Prostate gland (tissue), 2 donors: ENCODE measurements at regions not wholly inside any gene's neighbourhood (a gene's known extent, or its start where the extent isn't known, plus 50 kb on each side); places are given as distances from the start of the nearest gene placed in this dataset.

Experiments
- DNase-seq: peaks from one replicate; pipeline ENCODE4 v3.0.0-alpha.2; 2019; ENCODE audit warnings: low spot score
- H3K27ac ChIP-seq, 2 donors: fragments of 200-600 bp; sonication (generic); 2 replicates each; pipeline ENCODE4 v1.5.1; 2017 to 2019
- H3K27me3 ChIP-seq: fragments of 200-600 bp; sonication (generic); replicated peaks from 2 replicates; pipeline ENCODE4 v1.5.1; 2019; ENCODE audit not compliant: insufficient read depth
- H3K36me3 ChIP-seq, 2 donors: fragments of 200-600 bp; sonication (generic); 1 replicate in 1 of 2; 2 replicates in 1 of 2; pipeline versions ENCODE4 v1.5.1 to v1.8.1; 2017 to 2019
- H3K4me1 ChIP-seq: fragments of 200-600 bp; sonication (generic); replicated peaks from 2 replicates; pipeline ENCODE4 v1.5.1; 2019
- H3K4me3 ChIP-seq, 2 donors: fragments of 200-600 bp; sonication (generic); 2 replicates each; pipeline ENCODE4 v1.5.1; 2017 to 2019
- H3K9me3 ChIP-seq: fragments of 200-600 bp; sonication (generic); 2 replicates; pipeline ENCODE4 v1.5.1; 2017
- POLR2A ChIP-seq: fragments of 450-650 bp; IDR thresholded peaks from one replicate; pipeline ENCODE4 v1.6.1; 2016; ENCODE audit warnings: antibody characterized with exemption, mild to moderate bottlenecking
- POLR2AphosphoS5 ChIP-seq: sonication (generic); formaldehyde crosslinking; IDR thresholded peaks from one replicate; pipeline ENCODE4 v1.6.1; 2017; ENCODE audit warnings: antibody characterized with exemption
- WGBS: methylation state at CpG from one replicate; pipeline ENCODE4 v1.1.5; 2018; 5-methylcytosine and 5-hydroxymethylcytosine counted together
- intact Hi-C: fragments of 100-400 bp; cut with DNase I; formaldehyde crosslinking; loops from one replicate; pipeline ENCODE4 v1.14.2; 2022
- TF ChIP-seq, protein P1 (sequence below), 4 experiments: fragments of 200-600 bp in 2 of 4; fragments of 450-650 bp in 2 of 4; sonication (generic) in 2 of 4; IDR thresholded peaks; 1 replicate in 3 of 4; 2 replicates in 1 of 4; pipeline ENCODE4 v1.5.1; 2016 to 2019; ENCODE audit warnings: antibody characterized with exemption in 4 of 4, mild to moderate bottlenecking in 2 of 4, moderate library complexity in 2 of 4

GRCh38 chr4:10765386-10765785, 80.8 kb upstream of the CLNK start:
- WGBS: 55% methylated on average over 3 of the region's 3 CpGs
- intact Hi-C loops: no loop called here
- no peak for DNase-seq
- no peak overlapping the region for H3K4me3 ChIP-seq
- H3K4me1 ChIP-seq: no peaks in the 10 kb centered on the region
- H3K27ac ChIP-seq: no peak overlapping the region
- TF ChIP-seq POLR2AphosphoS5 (no peak), POLR2A (no peak)
- TF ChIP-seq, protein P1, sequence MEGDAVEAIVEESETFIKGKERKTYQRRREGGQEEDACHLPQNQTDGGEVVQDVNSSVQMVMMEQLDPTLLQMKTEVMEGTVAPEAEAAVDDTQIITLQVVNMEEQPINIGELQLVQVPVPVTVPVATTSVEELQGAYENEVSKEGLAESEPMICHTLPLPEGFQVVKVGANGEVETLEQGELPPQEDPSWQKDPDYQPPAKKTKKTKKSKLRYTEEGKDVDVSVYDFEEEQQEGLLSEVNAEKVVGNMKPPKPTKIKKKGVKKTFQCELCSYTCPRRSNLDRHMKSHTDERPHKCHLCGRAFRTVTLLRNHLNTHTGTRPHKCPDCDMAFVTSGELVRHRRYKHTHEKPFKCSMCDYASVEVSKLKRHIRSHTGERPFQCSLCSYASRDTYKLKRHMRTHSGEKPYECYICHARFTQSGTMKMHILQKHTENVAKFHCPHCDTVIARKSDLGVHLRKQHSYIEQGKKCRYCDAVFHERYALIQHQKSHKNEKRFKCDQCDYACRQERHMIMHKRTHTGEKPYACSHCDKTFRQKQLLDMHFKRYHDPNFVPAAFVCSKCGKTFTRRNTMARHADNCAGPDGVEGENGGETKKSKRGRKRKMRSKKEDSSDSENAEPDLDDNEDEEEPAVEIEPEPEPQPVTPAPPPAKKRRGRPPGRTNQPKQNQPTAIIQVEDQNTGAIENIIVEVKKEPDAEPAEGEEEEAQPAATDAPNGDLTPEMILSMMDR (IDR thresholded peaks at IDR 0.05): no peak
- no peaks in the 10 kb centered on the region for H3K36me3 ChIP-seq
- H3K27me3 ChIP-seq: no peaks in the 10 kb centered on the region
- H3K9me3 ChIP-seq: no peaks in the 10 kb centered on the region

DNA sequence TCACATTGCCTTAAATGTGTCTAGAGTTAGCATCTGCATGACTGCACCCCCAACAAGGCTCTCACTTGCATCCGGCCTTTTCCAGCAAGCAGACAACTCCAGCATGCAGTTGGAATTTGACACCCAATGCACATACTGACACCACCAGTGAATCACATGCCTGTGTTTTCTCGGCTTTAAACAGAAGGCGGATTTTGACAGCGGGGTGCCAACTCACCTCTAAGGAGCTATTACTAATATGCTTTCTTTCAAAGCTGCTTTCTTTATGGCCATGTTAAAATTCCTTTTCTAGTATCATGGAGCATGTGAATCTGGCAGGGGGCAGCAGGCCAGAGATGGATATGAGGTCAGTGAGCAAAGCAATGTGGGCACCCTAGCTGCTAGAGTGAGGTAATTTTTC, 78.0 kb upstream of the CLNK start:
- 68% methylated on average over 4 of the region's 4 CpGs for WGBS
- Histone ChIP-seq H3K27ac (no peak overlapping the region), H3K4me1 (no peaks in the 10 kb centered on the region), H3K36me3 (no peaks in the 10 kb centered on the region), H3K9me3 (no peaks in the 10 kb centered on the region), H3K4me3 (no peak overlapping the region), H3K27me3 (no peaks in the 10 kb centered on the region)
- TF ChIP-seq, protein P1 (IDR thresholded peaks at IDR 0.05): no peak
- TF ChIP-seq POLR2A (no peak), POLR2AphosphoS5 (no peak)
- intact Hi-C loops: no loop called here
- no peak for DNase-seq

- H3K27ac ChIP-seq: no peak overlapping the region
- no peak for DNase-seq
- no peaks in the 10 kb centered on the region for H3K36me3 ChIP-seq
- H3K27me3 ChIP-seq: no peaks in the 10 kb centered on the region
- no peaks in the 10 kb centered on the region for H3K9me3 ChIP-seq
- 100% methylated on average over 1 of the region's 1 CpG for WGBS
- H3K4me1 ChIP-seq: no peaks in the 10 kb centered on the region
- no peak for TF ChIP-seq POLR2AphosphoS5
- TF ChIP-seq, protein P1 (IDR thresholded peaks at IDR 0.05): no peak
- TF ChIP-seq POLR2A: no peak
- intact Hi-C loops: no loop called here
- no peak overlapping the region for H3K4me3 ChIP-seq
Measured at GRCh38 chr4:10761903-10762302, 77.3 kb upstream of the CLNK start.

- WGBS: 86% methylated on average over 3 of the region's 3 CpGs
- intact Hi-C loops: no loop called here
- H3K36me3 ChIP-seq: no peaks in the 10 kb centered on the region
- TF ChIP-seq, protein P1 (IDR thresholded peaks at IDR 0.05): no peak
- TF ChIP-seq POLR2AphosphoS5: no peak
- no peak for TF ChIP-seq POLR2A
- DNase-seq: no peak
- no peaks in the 10 kb centered on the region for H3K27me3 ChIP-seq
- no peak overlapping the region for H3K4me3 ChIP-seq
- H3K4me1 ChIP-seq: no peaks in the 10 kb centered on the region
- H3K9me3 ChIP-seq: no peaks in the 10 kb centered on the region
- no peak overlapping the region for H3K27ac ChIP-seq
Measured at GRCh38 chr4:10760086-10760485, 75.5 kb upstream of the CLNK start.

GRCh38 chr4:10758906-10759305, 74.3 kb upstream of the CLNK start:
- Histone ChIP-seq H3K4me3 (no peak overlapping the region), H3K4me1 (no peaks in the 10 kb centered on the region), H3K36me3 (no peaks in the 10 kb centered on the region), H3K27ac (no peak overlapping the region), H3K9me3 (no peaks in the 10 kb centered on the region), H3K27me3 (no peaks in the 10 kb centered on the region)
- intact Hi-C loops: no loop called here
- DNase-seq: no peak
- no peak for TF ChIP-seq POLR2AphosphoS5
- no peak for TF ChIP-seq POLR2A
- TF ChIP-seq, protein P1 (IDR thresholded peaks at IDR 0.05): no peak
